Ascending aorta (tissue), 2 donors: ENCODE measurements at regions not wholly inside any gene's neighbourhood (a gene's known extent, or its start where the extent isn't known, plus 50 kb on each side); places are given as distances from the start of the nearest gene placed in this dataset.

Experiments used
- DNase-seq, 2 donors: peaks; one replicate each; pipeline ENCODE4 v3.0.0-alpha.2; 2019; ENCODE audit warnings: low spot score in 2 of 2
- H3K27ac ChIP-seq, 2 donors: fragments of 200-600 bp; sonication (generic); one replicate each; pipeline ENCODE4 v1.5.1; 2016 to 2017; ENCODE audit warnings: mild to moderate bottlenecking in 1 of 2
- H3K27me3 ChIP-seq: fragments of 200-600 bp; sonication (generic); one replicate; pipeline ENCODE4 v1.5.1; 2017
- H3K36me3 ChIP-seq, 2 donors: fragments of 200-600 bp; sonication (generic); one replicate each; pipeline ENCODE4 v1.5.1; 2016
- H3K4me1 ChIP-seq, 2 donors: fragments of 200-600 bp; sonication (generic); one replicate each; pipeline ENCODE4 v1.5.1; 2016 to 2017; ENCODE audit warnings: mild to moderate bottlenecking in 1 of 2
- H3K4me3 ChIP-seq, 2 donors: fragments of 200-600 bp; sonication (generic); one replicate each; pipeline ENCODE4 v1.5.1; 2016 to 2017; ENCODE audit warnings: mild to moderate bottlenecking in 1 of 2
- H3K9me3 ChIP-seq, 2 donors: fragments of 200-600 bp; sonication (generic); one replicate each; pipeline ENCODE4 v1.5.1; 2016
- CTCF ChIP-seq, 3 experiments: fragments of 200-600 bp in 2 of 3; fragments of 450-650 bp in 1 of 3; sonication (generic) in 2 of 3; IDR thresholded peaks; one replicate each; pipeline ENCODE4 v1.5.1; 2016 to 2019; ENCODE audit warnings: antibody characterized with exemption in 3 of 3, mild to moderate bottlenecking in 1 of 3, moderate library complexity in 1 of 3
- intact Hi-C: fragments of 100-400 bp; cut with DNase I; formaldehyde crosslinking; loops from one replicate; pipeline ENCODE4 v1.15.1; 2023

GRCh38 chr3:112745567-112746248, 101.0 kb downstream of the CD200R1L start:
- H3K4me3 ChIP-seq: no peak overlapping the region
- no peaks in the 10 kb centered on the region for H3K9me3 ChIP-seq
- H3K27ac ChIP-seq: no peak overlapping the region
- intact Hi-C loops: no loop called here
- no peaks in the 10 kb centered on the region for H3K27me3 ChIP-seq
- no peak for DNase-seq
- TF ChIP-seq CTCF (IDR thresholded peaks at IDR 0.05): no peak
- H3K4me1 ChIP-seq: no peaks in the 10 kb centered on the region
- no peaks in the 10 kb centered on the region for H3K36me3 ChIP-seq

- Histone ChIP-seq H3K36me3 (no peaks in the 10 kb centered on the region), H3K27ac (no peak overlapping the region), H3K4me3 (no peak overlapping the region), H3K27me3 (no peaks in the 10 kb centered on the region), H3K9me3 (no peaks in the 10 kb centered on the region), H3K4me1 (no peaks in the 10 kb centered on the region)
- DNase-seq: no peak
- TF ChIP-seq CTCF (IDR thresholded peaks at IDR 0.05): no peak
- intact Hi-C loops: no loop called here
Measured at GRCh38 chr3:112744825-112745566, 101.7 kb downstream of the CD200R1L start.

- TF ChIP-seq CTCF (IDR thresholded peaks at IDR 0.05): no peak
- Histone ChIP-seq H3K27ac (no peak overlapping the region), H3K9me3 (no peaks in the 10 kb centered on the region), H3K4me3 (no peak overlapping the region), H3K4me1 (no peaks in the 10 kb centered on the region), H3K27me3 (no peaks in the 10 kb centered on the region), H3K36me3 (no peaks in the 10 kb centered on the region)
- no peak for DNase-seq
- intact Hi-C loops: no loop called here
Measured at GRCh38 chr3:112744106-112744505, 102.6 kb downstream of the CD200R1L start.

- intact Hi-C loops: no loop called here
- DNase-seq: no peak
- TF ChIP-seq CTCF (IDR thresholded peaks at IDR 0.05): no peak
- H3K36me3 ChIP-seq: no peaks in the 10 kb centered on the region
- no peak overlapping the region for H3K4me3 ChIP-seq
- no peaks in the 10 kb centered on the region for H3K27me3 ChIP-seq
- H3K4me1 ChIP-seq: no peaks in the 10 kb centered on the region
- H3K9me3 ChIP-seq: no peaks in the 10 kb centered on the region
- no peak overlapping the region for H3K27ac ChIP-seq
Measured at GRCh38 chr3:112742934-112743333, 102.0 kb upstream of the CCDC80 start.

GRCh38 chr3:112741983-112742382, 101.0 kb upstream of the CCDC80 start:
- no peak for TF ChIP-seq CTCF (IDR thresholded peaks at IDR 0.05)
- intact Hi-C loops: no loop called here
- Histone ChIP-seq H3K4me1 (no peaks in the 10 kb centered on the region), H3K27me3 (no peaks in the 10 kb centered on the region), H3K9me3 (no peaks in the 10 kb centered on the region), H3K27ac (no peak overlapping the region), H3K4me3 (no peak overlapping the region), H3K36me3 (no peaks in the 10 kb centered on the region)
- DNase-seq: no peak
